OCI-LY7 (cell line): ENCODE measurements at regions not wholly inside any gene's neighbourhood (a gene's known extent, or its start where the extent isn't known, plus 50 kb on each side); places are given as distances from the start of the nearest gene placed in this dataset.

Experiments used
- EZH2phosphoT487 ChIP-seq: fragments of 200-600 bp; sonication (generic); IDR thresholded peaks from 2 replicates; pipeline ENCODE4 v1.6.1; 2018; ENCODE audit warnings: low read depth, borderline replicate concordance, mild to moderate bottlenecking, mixed run types, antibody characterized with exemption, low read length, moderate library complexity, mixed read lengths
- TF ChIP-seq, protein P1 (sequence below): fragments of 200-600 bp; sonication (generic); conservative IDR thresholded peaks from 2 replicates; pipeline ENCODE4 v1.5.1; 2014; ENCODE audit warnings: mild to moderate bottlenecking, antibody characterized with exemption, low read length, moderate library complexity, mixed read lengths

DNA sequence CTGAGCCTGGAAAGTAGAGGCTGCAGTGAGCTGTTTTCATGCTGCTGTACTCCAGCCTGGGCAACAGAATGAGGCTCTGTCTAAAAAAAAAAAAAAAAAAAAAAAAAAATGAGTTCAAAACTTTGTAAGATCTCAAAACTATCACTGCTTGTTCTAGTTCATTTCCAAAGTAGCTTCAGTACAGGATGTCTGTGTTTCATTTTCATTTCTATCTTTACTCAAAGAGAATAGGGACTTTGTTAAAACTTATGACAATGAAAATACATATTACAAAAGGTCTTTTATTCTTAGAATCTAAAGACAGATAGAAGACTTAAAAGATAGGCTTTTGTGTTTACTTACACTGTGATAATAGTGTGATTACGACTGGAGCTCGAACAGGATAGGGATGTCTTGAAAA, 709.7 kb downstream of the ADGRL2 start:
- TF ChIP-seq, protein P1, sequence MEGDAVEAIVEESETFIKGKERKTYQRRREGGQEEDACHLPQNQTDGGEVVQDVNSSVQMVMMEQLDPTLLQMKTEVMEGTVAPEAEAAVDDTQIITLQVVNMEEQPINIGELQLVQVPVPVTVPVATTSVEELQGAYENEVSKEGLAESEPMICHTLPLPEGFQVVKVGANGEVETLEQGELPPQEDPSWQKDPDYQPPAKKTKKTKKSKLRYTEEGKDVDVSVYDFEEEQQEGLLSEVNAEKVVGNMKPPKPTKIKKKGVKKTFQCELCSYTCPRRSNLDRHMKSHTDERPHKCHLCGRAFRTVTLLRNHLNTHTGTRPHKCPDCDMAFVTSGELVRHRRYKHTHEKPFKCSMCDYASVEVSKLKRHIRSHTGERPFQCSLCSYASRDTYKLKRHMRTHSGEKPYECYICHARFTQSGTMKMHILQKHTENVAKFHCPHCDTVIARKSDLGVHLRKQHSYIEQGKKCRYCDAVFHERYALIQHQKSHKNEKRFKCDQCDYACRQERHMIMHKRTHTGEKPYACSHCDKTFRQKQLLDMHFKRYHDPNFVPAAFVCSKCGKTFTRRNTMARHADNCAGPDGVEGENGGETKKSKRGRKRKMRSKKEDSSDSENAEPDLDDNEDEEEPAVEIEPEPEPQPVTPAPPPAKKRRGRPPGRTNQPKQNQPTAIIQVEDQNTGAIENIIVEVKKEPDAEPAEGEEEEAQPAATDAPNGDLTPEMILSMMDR: no peak
- no peak for TF ChIP-seq EZH2phosphoT487
